ENCODE measurements at regions not wholly inside any gene's neighbourhood (a gene's known extent, or its start where the extent isn't known, plus 50 kb on each side); places are given as distances from the start of the nearest gene placed in this dataset.

DNA sequence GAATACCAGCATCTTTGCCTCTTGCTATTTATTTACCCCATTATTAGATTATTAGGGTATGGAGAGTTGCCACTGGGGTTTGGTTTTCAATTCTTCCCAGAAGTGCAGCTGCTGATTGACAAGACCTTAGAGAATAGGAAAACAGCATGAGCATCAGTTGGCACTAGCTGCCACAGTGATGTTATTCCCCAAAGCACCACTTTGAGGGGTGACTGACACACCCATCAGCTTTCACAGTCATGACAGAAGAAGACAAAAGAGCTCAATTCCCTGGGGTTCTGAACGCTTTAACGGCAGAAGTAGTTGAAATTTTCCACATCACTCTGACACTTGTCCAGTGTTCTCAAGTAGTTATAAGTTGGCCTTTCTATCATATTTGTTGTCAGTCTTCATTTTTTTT lies 55.0 kb upstream of the NR3C2 start:
- H3K27ac ChIP-seq (ENCODE audit: low read length): no peak overlapping the region
- no peak overlapping the region for H3K4me2 ChIP-seq (ENCODE audit: low read length)

DNA sequence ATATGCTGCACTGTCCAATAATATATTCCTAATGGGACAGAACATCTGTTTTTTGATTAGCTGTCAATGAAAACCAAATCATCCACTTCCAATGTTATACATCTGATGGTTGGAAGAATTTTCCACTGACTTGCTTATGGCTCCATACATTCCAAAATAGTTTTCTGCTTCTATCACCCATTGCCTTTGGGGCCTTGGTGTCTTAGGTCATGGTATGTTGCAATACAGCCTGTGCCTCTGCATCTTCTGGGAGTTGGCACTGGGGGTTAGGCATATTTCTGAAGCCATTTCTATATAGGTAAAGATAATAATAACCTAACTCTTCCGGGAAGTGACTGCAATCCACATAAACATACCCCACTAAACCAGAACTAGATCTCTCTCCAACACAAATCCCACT lies 53.2 kb upstream of the NR3C2 start:
- TF ChIP-seq, protein P1, sequence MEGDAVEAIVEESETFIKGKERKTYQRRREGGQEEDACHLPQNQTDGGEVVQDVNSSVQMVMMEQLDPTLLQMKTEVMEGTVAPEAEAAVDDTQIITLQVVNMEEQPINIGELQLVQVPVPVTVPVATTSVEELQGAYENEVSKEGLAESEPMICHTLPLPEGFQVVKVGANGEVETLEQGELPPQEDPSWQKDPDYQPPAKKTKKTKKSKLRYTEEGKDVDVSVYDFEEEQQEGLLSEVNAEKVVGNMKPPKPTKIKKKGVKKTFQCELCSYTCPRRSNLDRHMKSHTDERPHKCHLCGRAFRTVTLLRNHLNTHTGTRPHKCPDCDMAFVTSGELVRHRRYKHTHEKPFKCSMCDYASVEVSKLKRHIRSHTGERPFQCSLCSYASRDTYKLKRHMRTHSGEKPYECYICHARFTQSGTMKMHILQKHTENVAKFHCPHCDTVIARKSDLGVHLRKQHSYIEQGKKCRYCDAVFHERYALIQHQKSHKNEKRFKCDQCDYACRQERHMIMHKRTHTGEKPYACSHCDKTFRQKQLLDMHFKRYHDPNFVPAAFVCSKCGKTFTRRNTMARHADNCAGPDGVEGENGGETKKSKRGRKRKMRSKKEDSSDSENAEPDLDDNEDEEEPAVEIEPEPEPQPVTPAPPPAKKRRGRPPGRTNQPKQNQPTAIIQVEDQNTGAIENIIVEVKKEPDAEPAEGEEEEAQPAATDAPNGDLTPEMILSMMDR (IDR thresholded peaks at IDR 0.05; ENCODE audit: low read depth, low read length): no peak
- TF ChIP-seq EZH2phosphoT487 (IDR thresholded peaks at IDR 0.05; ENCODE audit: low read depth): no peak
- Histone ChIP-seq H3K27me3 (ENCODE audit: low read depth, low read length) (no peaks in the 10 kb centered on the region), H3K4me2 (ENCODE audit: low read length) (no peak overlapping the region), H3K9me3 (ENCODE audit: insufficient read depth, low read length) (no peaks in the 10 kb centered on the region), H3K36me3 (replicated peaks; ENCODE audit: low read depth, low read length) (no peaks in the 10 kb centered on the region), H3K79me2 (ENCODE audit: low read length) (no peaks in the 10 kb centered on the region), H3K9ac (ENCODE audit: low read length) (no peak overlapping the region), H3K4me3 (ENCODE audit: low read length) (no peak overlapping the region), H4K20me1 (ENCODE audit: insufficient read depth, low read length) (no peaks in the 10 kb centered on the region), H3K4me1 (ENCODE audit: low read length) (no peaks in the 10 kb centered on the region), H2AFZ (ENCODE audit: low read depth, low read length) (0 out of 2 replicates have a peak overlapping the region, but pooled peaks have one; percentile 12), H3K27ac (ENCODE audit: low read length) (no peak overlapping the region)

More for the DNA sequence above, 55.0 kb upstream of the NR3C2 start:
- no peaks in the 10 kb centered on the region for H3K79me2 ChIP-seq (ENCODE audit: low read length)
- H2AFZ ChIP-seq (ENCODE audit: low read depth, low read length): no peak overlapping the region
- H3K36me3 ChIP-seq (replicated peaks; ENCODE audit: low read depth, low read length): no peaks in the 10 kb centered on the region
- H4K20me1 ChIP-seq (ENCODE audit: insufficient read depth, low read length): no peaks in the 10 kb centered on the region
- TF ChIP-seq EZH2phosphoT487 (IDR thresholded peaks at IDR 0.05; ENCODE audit: low read depth): no peak
- TF ChIP-seq, protein P1 (IDR thresholded peaks at IDR 0.05; ENCODE audit: low read depth, low read length): no peak
- no peak overlapping the region for H3K9ac ChIP-seq (ENCODE audit: low read length)
- no peaks in the 10 kb centered on the region for H3K9me3 ChIP-seq (ENCODE audit: insufficient read depth, low read length)
- no peaks in the 10 kb centered on the region for H3K4me1 ChIP-seq (ENCODE audit: low read length)
- H3K27me3 ChIP-seq (ENCODE audit: low read depth, low read length): no peaks in the 10 kb centered on the region
- no peak overlapping the region for H3K4me3 ChIP-seq (ENCODE audit: low read length)

Data from OCI-LY3 (cell line).